DMS79 treated with DMSO at 0.1 percent for 48 hours (cell line): ENCODE measurements at regions not wholly inside any gene's neighbourhood (a gene's known extent, or its start where the extent isn't known, plus 50 kb on each side); places are given as distances from the start of the nearest gene placed in this dataset.

Source experiments
- DNase-seq: peaks from one replicate; lab custom pipeline; 2025; lab: John Stamatoyannopoulos, UW

GRCh38 chr15:97806766-97807165, 153.7 kb upstream of the ARRDC4 start:
- no peak for DNase-seq

- no peak for DNase-seq
Observed at GRCh38 chr15:97815835-97816234, 144.7 kb upstream of the ARRDC4 start.

- DNase-seq = no peak
Observed at GRCh38 chr15:97817276-97817890, 143.1 kb upstream of the ARRDC4 start.

- DNase-seq = no peak
Observed at GRCh38 chr15:97836003-97836402, 124.5 kb upstream of the ARRDC4 start.

GRCh38 chr15:97837896-97838295, 122.6 kb upstream of the ARRDC4 start:
- no peak for DNase-seq

GRCh38 chr15:97838606-97839210, 121.8 kb upstream of the ARRDC4 start:
- DNase-seq = no peak

GRCh38 chr15:97840501-97840900, 120.0 kb upstream of the ARRDC4 start:
- DNase-seq = no peak

- DNase-seq = no peak
Observed at GRCh38 chr15:97841558-97841957, 118.9 kb upstream of the ARRDC4 start.

GRCh38 chr15:97849183-97849582, 111.3 kb upstream of the ARRDC4 start:
- DNase-seq = no peak

GRCh38 chr15:97858296-97858695, 102.2 kb upstream of the ARRDC4 start:
- no peak for DNase-seq

- no peak for DNase-seq
Observed at GRCh38 chr15:97861529-97862260, 98.8 kb upstream of the ARRDC4 start.

- DNase-seq = no peak
Observed at GRCh38 chr15:97866959-97867358, 93.5 kb upstream of the ARRDC4 start.

- DNase-seq = no peak
Observed at GRCh38 chr15:97867870-97868269, 92.6 kb upstream of the ARRDC4 start.

- no peak for DNase-seq
Observed at GRCh38 chr15:97868981-97869380, 91.5 kb upstream of the ARRDC4 start.

GRCh38 chr15:97870771-97871170, 89.7 kb upstream of the ARRDC4 start:
- no peak for DNase-seq

GRCh38 chr15:97874139-97874538, 86.4 kb upstream of the ARRDC4 start:
- no peak for DNase-seq

- DNase-seq = no peak
Observed at GRCh38 chr15:97875025-97875512, 85.4 kb upstream of the ARRDC4 start.

- no peak for DNase-seq
Observed at GRCh38 chr15:97875513-97876280, 84.8 kb upstream of the ARRDC4 start.

- DNase-seq = no peak
Observed at GRCh38 chr15:97876281-97876675, 84.2 kb upstream of the ARRDC4 start.

GRCh38 chr15:97881346-97881965, 79.0 kb upstream of the ARRDC4 start:
- DNase-seq = no peak

GRCh38 chr15:97884513-97885131, 75.9 kb upstream of the ARRDC4 start:
- DNase-seq = no peak

GRCh38 chr15:97890307-97890706, 70.2 kb upstream of the ARRDC4 start:
- no peak for DNase-seq
